ENCODE measurements at regions not wholly inside any gene's neighbourhood (a gene's known extent, or its start where the extent isn't known, plus 50 kb on each side); places are given as distances from the start of the nearest gene placed in this dataset.

Small RNA genes in the stretch of these regions (small RNA-seq; reads per million reads assigned to genes)
- 0 reads per million in 2 experiments for gene RF00019
- gene RNU1-119P: 0 reads per million in 2 experiments
